Heart left ventricle (tissue), 16 donors: ENCODE measurements at regions not wholly inside any gene's neighbourhood (a gene's known extent, or its start where the extent isn't known, plus 50 kb on each side); places are given as distances from the start of the nearest gene placed in this dataset.

Experiments used
- ATAC-seq, 4 donors: fragments of 200-7000 bp; cut with Tn5 transposase; one replicate each; pipeline ENCODE4 v1.9.1; 2020 to 2022; ENCODE audit warnings: moderate library complexity in 4 of 4, mild to moderate bottlenecking in 3 of 4, moderate number of reproducible peaks in 1 of 4
- DNase-seq, 5 donors: peaks; one replicate each; pipeline ENCODE4 v3.0.0-alpha.2; 2020
- H3K27ac ChIP-seq, 12 donors: fragments of 200-600 bp; sonication (generic) in 4 of 12; one replicate each; pipeline versions ENCODE4 v1.5.0 to v1.8.0; 2016 to 2022; ENCODE audit warnings: mild to moderate bottlenecking in 2 of 12
- H3K27me3 ChIP-seq, 9 donors: fragments of 200-600 bp; sonication (generic) in 2 of 9; one replicate each; pipeline versions ENCODE4 v1.5.1 to v1.8.0; 2016 to 2022; ENCODE audit warnings: mild to moderate bottlenecking in 3 of 9
- H3K36me3 ChIP-seq, 9 donors: fragments of 200-600 bp; sonication (generic) in 2 of 9; one replicate each; pipeline versions ENCODE4 v1.5.0 to v1.8.0; 2018 to 2022; ENCODE audit warnings: mild to moderate bottlenecking in 2 of 9
- H3K4me1 ChIP-seq, 12 donors: fragments of 200-600 bp; sonication (generic) in 4 of 12; one replicate each; pipeline versions ENCODE4 v1.5.0 to v1.8.0; 2016 to 2022; ENCODE audit warnings: mild to moderate bottlenecking in 3 of 12
- H3K4me3 ChIP-seq, 12 donors: fragments of 200-600 bp; sonication (generic) in 4 of 12; one replicate each; pipeline versions ENCODE4 v1.5.0 to v1.8.0; 2017 to 2022; ENCODE audit warnings: mild to moderate bottlenecking in 9 of 12, moderate library complexity in 4 of 12
- H3K9me3 ChIP-seq, 12 donors: fragments of 200-600 bp; sonication (generic) in 4 of 12; one replicate each; pipeline versions ENCODE4 v1.5.0 to v1.8.0; 2016 to 2022; ENCODE audit warnings: mild to moderate bottlenecking in 1 of 12
- POLR2A ChIP-seq, 2 donors: fragments of 450-650 bp; IDR thresholded peaks; one replicate each; pipeline ENCODE4 v1.6.1; 2017; ENCODE audit warnings: antibody characterized with exemption in 2 of 2, mild to moderate bottlenecking in 2 of 2, moderate library complexity in 2 of 2
- WGBS, 4 donors: extraction: QIAGEN DNeasy Blood & Tissue Kit in 2 of 4; methylation state at CpG; one replicate each; pipeline versions ENCODE4 v1.1.5 to v1.1.7; 2013 to 2018; 5-methylcytosine and 5-hydroxymethylcytosine counted together
- intact Hi-C, 10 donors: fragments of 100-400 bp; cut with DNase I; formaldehyde crosslinking; loops; one replicate each; pipeline versions ENCODE4 v1.11.1 to v1.14.2; 2022
- TF ChIP-seq, protein P1 (sequence below), 12 donors: fragments of 200-600 bp; sonication (generic) in 4 of 12; IDR thresholded peaks; one replicate each; pipeline versions ENCODE4 v1.5.0 to v1.8.0; 2018 to 2022; ENCODE audit warnings: antibody characterized with exemption in 12 of 12, mild to moderate bottlenecking in 5 of 12
- donor health status: ischemic (EF 13 %, LVEDD 7.1; RV severe dilation, severe dysfunction).
- donor health status: healthy with polysubstance abuse.
- donor health status: DM: no; HTN: yes; CAD: no.
- donor health status: DM: no; HTN: no; CAD: no.
- donor health status: ischemic (EF 25% LVEDD 6.9; RV normal size, moderate dysfunction).
- donor health status: ischemic (EF 25% LVEDD 5.7; RV mildly dilated, moderate dysfunction).
- donor health status: healthy.
- donor health status: DM: yes; HTN: yes; CAD: no.
- donor health status: ischemic (EF 35%, LVEDD 5.7; RV mildly dilated, moderate dysfunction).
- donor health status: nonischemic (EF 11% LVEDD 7.7; RV severe dilation, severe dysfunction).
- donor health status: DM: yes; HTN: yes; CAD: no.
- donor health status: PGD.
- donor health status: ischemic (EF 29% LVEDD 5.4; RV normal size, mild dysfunction).
- donor health status: nonischemic (EF 23%, LVEDD 6.1; RV moderate dilation, normal function).

DNA sequence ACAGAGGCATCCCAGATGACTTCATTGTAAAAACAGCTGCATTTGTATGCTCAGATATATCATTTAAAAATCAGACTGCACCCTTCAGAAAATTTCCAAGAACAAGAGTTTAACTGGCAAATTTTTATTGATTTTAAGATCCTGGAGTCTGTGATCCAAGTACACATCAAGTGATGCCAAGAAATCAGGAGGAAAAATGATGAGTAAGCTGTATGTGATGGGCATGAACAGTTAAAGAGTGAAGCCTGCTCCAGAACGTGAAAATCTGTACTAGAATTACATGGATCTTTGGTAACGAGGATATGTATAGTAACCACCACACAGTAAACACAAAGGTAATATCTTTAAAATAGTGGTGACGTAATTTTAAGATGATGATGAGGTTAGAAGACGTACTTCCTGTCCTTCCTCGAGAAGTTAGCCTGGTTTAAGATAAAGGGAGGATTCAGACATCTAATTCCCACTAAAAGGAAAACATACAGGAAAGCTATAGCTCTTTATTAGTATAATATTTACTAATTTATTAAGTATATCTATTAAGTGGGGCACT is 1374.3 kb upstream of the DDX18 start:
- H3K9me3 ChIP-seq, result peaks cover 0 to 17% (median 2%) of the 10 kb centered on the region in 12 donors
- H3K4me1 ChIP-seq, result no peaks in the 10 kb centered on the region
- ATAC-seq, result no peak
- H3K27me3 ChIP-seq, result no peaks in the 10 kb centered on the region
- H3K4me3 ChIP-seq, result no peak overlapping the region
- TF ChIP-seq, protein P1, sequence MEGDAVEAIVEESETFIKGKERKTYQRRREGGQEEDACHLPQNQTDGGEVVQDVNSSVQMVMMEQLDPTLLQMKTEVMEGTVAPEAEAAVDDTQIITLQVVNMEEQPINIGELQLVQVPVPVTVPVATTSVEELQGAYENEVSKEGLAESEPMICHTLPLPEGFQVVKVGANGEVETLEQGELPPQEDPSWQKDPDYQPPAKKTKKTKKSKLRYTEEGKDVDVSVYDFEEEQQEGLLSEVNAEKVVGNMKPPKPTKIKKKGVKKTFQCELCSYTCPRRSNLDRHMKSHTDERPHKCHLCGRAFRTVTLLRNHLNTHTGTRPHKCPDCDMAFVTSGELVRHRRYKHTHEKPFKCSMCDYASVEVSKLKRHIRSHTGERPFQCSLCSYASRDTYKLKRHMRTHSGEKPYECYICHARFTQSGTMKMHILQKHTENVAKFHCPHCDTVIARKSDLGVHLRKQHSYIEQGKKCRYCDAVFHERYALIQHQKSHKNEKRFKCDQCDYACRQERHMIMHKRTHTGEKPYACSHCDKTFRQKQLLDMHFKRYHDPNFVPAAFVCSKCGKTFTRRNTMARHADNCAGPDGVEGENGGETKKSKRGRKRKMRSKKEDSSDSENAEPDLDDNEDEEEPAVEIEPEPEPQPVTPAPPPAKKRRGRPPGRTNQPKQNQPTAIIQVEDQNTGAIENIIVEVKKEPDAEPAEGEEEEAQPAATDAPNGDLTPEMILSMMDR (IDR thresholded peaks at IDR 0.05), result no peak
- no peak for TF ChIP-seq POLR2A (IDR thresholded peaks at IDR 0.05)
- no peak for DNase-seq
- no peak overlapping the region for H3K27ac ChIP-seq
- 43 to 60% (median 51%) methylated on average over 5 of the region's 5 CpGs for WGBS, 4 donors
- intact Hi-C loops, result no loop called here
- H3K36me3 ChIP-seq, result no peaks in the 10 kb centered on the region

DNA sequence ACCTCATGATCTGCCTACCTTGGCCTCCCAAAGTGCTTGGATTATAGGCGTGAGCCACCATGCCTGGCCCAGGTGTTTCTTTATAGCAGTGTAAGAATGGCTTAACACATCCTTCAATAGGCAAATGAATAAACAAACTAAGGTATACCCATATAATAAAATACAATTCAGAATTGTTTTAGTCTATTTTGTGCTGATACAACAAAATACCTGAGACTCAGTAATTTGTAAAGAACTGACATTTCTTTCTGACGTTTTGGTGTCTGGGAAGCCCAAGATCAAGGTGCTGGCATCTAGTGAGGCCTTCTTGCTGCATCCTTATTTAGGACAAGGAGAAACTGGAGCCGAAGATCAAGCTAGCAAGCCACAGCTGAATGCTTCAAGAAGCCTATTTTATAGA is 1372.1 kb upstream of the DDX18 start:
- no peaks in the 10 kb centered on the region for H3K36me3 ChIP-seq
- no peak overlapping the region for H3K27ac ChIP-seq
- H3K9me3 ChIP-seq, result peaks cover 0 to 23% (median 3%) of the 10 kb centered on the region in 12 donors
- ATAC-seq (no peak), DNase-seq (no peak)
- intact Hi-C loops, result no loop called here
- H3K27me3 ChIP-seq, result no peaks in the 10 kb centered on the region
- no peak overlapping the region for H3K4me3 ChIP-seq
- TF ChIP-seq, protein P1 (IDR thresholded peaks at IDR 0.05), result no peak
- no peak for TF ChIP-seq POLR2A (IDR thresholded peaks at IDR 0.05)
- no peaks in the 10 kb centered on the region for H3K4me1 ChIP-seq
- WGBS, 4 donors, result 51 to 73% (median 66%) methylated on average over 3 of the region's 3 CpGs

DNA sequence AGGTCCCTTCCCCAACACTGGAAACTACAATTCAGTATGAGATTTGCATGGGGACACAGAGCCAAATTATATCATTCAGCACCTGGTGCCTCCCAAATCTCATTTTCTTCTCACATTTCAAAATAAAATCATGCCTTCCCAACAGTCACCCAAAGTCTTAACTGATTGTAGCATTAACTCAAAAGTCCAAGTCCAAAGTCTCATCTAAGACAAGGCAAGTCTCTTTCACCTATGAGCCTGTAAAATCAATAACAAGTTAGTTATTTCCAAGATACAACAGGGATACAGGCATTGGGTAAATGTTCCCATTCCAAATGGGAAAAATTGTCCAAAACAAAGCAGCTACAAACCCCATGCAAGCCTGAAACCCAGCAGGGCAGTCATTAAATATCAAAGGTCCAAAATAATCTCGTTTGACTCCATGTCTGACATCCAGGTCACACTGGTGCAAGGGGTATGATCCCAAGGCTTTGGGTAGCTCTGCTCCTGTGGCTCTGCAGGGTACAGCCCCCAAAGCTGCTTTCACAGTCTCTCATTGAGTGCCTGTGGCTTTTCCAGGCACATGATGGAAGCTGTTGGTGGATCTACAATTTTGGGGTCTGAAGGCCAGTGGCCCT is 1370.1 kb upstream of the DDX18 start:
- Histone ChIP-seq H3K27ac (no peak overlapping the region), H3K4me1 (no peaks in the 10 kb centered on the region), H3K4me3 (no peak overlapping the region), H3K36me3 (no peaks in the 10 kb centered on the region), H3K9me3 (peaks cover 0 to 23% (median 3%) of the 10 kb centered on the region in 12 donors), H3K27me3 (no peaks in the 10 kb centered on the region)
- ATAC-seq, result no peak
- no peak for DNase-seq
- TF ChIP-seq, protein P1 (IDR thresholded peaks at IDR 0.05), result no peak
- no peak for TF ChIP-seq POLR2A (IDR thresholded peaks at IDR 0.05)
- intact Hi-C loops, result no loop called here
- WGBS, 4 donors, result 19 to 50% (median 42%) methylated on average over 1 of the region's 1 CpG

DNA sequence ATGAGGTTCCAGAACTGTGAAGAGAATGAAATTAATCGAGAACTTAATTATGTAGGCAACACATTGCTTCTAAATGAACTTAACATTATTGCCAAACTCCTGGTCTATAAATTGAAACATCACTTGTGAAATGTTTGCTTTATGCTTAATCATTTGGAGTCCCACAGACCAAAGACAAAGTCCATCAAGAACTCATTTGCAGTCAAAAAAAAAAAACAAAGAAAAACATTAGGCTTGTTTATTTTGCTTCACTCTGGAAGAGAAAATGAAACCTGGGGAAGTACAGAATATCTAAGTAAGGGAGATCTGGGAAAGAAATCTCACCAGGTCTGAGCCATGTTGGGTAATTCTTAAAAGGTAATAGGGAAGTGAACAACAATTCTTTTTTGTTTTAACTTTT is 1363.5 kb upstream of the DDX18 start:
- Histone ChIP-seq H3K27ac (no peak overlapping the region), H3K4me3 (no peak overlapping the region), H3K27me3 (no peaks in the 10 kb centered on the region), H3K9me3 (peaks cover 0 to 34% (median 5%) of the 10 kb centered on the region in 12 donors), H3K4me1 (no peaks in the 10 kb centered on the region), H3K36me3 (no peaks in the 10 kb centered on the region)
- DNase-seq (no peak), ATAC-seq (no peak)
- TF ChIP-seq POLR2A (IDR thresholded peaks at IDR 0.05), result no peak
- TF ChIP-seq, protein P1 (IDR thresholded peaks at IDR 0.05), result no peak
- 65 to 85% (median 73%) methylated on average over 1 of the region's 1 CpG for WGBS, 4 donors
- intact Hi-C loops, result no loop called here
